Lung microvascular endothelial cell (primary cell): ENCODE measurements at regions not wholly inside any gene's neighbourhood (a gene's known extent, or its start where the extent isn't known, plus 50 kb on each side); places are given as distances from the start of the nearest gene placed in this dataset.

Source experiments
- DNase-seq, 2 donors: peaks; one replicate each; pipeline versions ENCODE4 v3.0.0 to v3.0.0-alpha.2; 2010; ENCODE audit warnings: low read depth in 2 of 2

- peak; percentile 32 to 40 for DNase-seq
Measured at GRCh38 chr6:11298651-11299420, 66.4 kb upstream of the NEDD9 start.

GRCh38 chr6:11297376-11297729, 64.9 kb upstream of the NEDD9 start:
- no peak for DNase-seq

DNA sequence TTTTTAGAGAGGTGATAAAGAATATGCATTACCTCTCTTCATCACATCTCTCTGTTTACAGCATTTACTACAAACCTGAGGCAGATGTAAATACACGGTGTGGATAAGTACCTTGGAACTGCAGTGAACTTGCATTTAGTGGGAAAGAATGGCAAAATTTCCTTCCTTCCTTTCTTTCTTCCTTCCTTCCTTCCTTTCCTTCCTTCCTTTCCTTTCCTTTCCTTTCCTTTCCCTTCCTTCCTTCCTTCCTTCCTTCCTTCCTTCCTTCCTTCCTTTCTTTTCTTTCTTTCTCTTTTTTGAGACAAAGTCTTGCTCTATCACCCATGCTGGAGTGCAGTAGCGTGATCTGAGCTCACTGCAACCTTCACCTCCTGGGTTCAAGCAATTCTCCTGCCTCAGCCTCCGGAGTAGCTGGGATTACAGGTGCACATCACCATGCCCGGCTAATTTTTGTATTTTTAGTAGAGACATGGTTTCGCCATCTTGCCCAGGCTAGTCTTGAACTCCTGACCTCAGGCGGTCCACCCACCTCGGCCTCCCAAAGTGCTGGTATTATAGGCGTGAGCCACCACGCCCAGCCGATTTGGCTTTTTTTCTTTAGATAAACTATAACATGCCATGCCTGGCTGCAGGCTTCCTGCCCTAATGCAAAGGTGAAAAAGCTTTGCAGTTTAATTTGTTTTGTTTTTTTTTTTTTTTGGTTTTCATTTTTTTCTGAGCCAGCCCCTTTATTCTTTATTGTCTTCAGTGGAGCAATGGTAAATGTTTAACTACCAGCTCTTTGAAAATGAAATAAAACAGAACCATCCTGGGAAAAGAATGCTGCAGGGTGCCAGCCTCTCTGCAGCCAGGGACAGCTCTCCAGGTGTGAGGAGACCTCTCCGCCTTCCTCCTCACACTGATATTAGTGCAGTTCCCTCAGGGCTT, 64.2 kb upstream of the NEDD9 start:
- DNase-seq, result no peak

DNA sequence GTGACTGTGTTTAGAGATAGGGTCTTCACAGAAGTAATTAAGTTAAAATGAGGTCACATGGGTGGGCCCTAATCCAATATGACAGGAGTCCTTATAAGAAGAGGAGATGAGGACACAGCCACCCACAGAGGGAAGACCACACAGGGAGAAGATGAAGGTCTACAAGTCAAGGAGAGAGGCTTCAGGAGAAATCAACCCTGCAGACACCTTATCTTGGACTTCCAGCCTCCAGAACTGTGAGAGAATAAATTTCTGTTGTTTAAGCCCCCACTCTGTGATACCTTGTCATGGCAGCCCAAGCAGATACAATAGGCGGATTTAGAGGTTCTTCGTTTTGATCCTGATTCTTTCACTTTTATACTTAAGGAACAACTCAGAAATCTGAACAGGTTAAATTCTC, 63.5 kb upstream of the NEDD9 start:
- DNase-seq, result no peak

- no peak for DNase-seq
Measured at GRCh38 chr6:11294228-11294627, 61.8 kb upstream of the NEDD9 start.

DNA sequence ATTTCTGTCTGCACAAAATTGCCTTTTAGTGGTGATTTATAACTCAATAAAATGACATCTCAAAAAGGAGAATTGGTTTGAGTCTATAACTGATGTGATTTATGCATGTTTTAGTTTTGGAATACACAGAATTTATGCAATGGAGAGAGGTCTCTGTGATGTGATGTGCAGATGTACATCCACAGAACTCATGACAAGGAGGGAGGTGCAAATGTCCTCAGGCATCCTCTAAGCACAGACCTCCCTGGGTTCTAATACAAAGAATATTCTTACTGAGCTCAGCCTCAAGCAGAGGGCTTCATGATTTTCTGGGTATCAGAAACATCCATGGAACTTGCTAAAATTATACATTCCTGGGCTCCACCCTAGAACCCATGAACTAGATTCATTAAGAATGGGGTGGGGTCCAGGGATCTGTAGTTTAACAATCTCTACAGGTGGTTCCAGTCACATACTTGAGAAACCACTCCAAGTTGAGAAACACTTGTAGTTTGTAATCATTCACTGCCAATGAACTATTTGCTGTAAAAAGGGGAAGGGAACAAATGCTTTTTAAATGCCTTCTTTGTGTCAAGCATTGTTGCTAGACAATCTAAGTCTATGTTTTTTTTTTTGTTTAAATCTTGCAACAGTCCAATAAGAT, 60.2 kb upstream of the NEDD9 start:
- no peak for DNase-seq

DNA sequence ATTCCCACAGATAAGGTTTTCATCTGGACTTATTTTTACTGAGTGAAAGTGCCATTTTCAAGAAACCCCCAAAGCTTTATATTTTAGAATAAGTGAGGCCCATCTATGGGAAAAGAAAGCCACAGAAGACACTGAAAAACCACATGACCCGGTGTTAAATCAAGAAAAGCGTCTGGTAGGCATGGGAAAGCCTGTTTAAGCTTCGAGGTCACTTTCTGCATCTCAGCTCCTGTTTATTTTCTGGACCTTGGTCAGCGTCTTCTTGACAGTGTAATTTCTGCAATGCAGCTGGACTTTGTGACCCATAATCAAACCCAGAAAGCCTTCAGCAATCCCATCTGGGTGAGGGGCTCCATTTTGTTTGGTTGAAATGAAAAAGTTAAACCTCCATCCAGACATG, 59.6 kb upstream of the NEDD9 start:
- DNase-seq, result no peak

DNA sequence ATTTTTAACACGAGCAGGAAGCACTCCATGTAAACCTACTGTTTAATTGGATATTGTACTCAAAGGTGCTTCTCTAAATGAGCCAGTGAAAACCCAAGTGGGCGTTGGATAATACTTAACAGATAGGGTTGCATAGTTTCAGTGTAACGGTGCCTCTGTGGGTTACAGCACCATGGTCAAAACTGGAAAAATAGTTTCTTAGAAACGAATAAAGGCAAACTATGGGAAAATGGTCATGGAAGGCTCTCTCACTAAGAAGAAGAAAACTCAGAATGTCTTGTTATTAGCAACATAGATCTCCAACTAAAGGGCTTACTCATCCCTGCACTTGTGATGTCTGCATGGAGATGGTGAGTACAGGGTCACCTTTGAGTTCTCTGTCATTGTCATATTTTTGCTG, 59.1 kb upstream of the NEDD9 start:
- no peak for DNase-seq

DNA sequence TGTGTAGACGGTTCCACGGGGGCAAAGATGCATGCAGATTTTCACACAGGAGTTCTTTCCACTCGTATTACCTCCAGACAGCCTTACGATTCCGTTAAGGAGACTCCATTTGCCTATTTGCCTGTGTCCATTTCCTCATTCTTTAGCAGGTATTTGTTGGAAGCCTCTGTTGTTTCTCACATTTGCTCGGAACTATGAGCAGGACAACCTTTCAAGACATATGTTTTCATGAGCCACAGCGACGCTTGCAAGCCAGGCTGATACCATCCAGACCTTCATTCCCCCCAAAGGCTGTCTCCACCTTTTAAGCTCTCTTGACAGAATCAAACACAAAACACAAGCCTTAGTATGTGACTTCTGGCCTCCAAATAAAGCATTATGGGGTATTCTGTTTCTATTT, 57.6 kb upstream of the NEDD9 start:
- DNase-seq, result no peak

DNA sequence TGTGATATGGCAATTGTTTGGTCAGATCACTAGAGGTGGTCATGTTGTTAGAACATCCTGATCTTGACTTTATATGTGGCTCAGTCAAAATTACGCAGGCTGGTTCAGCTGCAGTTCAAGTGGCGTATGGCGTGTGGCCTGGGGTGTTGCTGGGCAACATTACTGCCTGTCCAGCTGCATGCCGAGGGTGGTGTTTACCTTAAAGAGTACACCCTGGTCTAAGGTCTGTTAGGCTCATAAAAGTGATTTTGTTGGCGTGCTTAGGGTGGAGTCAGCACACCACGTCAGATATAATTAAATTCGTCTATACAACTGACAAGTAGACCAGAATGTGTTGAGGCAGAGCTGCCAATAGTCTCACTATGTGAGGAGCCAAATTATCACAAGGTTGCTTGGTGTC, 55.6 kb upstream of the NEDD9 start:
- DNase-seq, result no peak

DNA sequence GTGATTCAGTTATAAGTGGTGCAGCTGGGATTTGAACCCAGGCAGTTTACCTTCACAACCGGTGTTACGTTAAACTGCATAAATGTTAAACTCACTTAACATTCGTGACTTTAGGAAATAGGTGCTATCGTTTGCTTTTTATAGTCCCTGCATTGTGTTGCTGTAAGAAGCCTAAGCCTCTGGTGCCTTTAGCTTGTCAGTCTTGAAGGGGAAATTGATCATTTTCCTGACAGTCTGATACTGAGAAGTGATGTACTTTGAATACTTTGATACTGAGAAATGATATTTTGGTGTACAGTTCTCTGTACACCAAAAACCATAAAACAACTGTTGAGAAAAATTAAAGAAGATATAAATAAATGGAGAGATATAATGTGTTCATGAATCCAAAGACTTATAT, 52.5 kb upstream of the NEDD9 start:
- no peak for DNase-seq

- no peak for DNase-seq
Measured at GRCh38 chr6:11283629-11284028, 51.2 kb upstream of the NEDD9 start.

DNA sequence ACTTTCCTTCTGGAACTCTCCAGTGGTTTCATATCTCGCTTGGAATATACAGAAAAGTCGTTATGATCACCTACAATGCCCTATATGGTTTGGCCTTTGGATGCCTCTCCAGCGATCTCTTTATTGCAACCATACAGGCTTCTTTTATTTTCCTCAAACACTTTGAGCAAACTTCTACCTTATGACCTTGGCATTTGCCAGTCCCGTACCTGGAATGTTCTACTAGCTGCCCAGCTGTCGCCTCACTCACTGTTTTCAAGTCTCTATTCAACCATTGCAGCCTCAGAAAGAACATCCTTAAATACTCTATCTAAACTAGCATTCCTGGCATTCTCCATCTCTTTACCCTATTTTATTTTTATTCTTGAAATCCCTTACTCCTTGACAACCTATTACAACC, 50.4 kb upstream of the NEDD9 start:
- DNase-seq, result no peak
